Trophoblast cell (in vitro differentiated cells and primary cell): ENCODE measurements at regions not wholly inside any gene's neighbourhood (a gene's known extent, or its start where the extent isn't known, plus 50 kb on each side); places are given as distances from the start of the nearest gene placed in this dataset.
A peak's percentile ranks its signal among the peaks of the same experiment; 100 is the strongest.

ENCODE experiments used
- DNase-seq, 2 donors: peaks; one replicate each; pipeline ENCODE4 v3.0.0-alpha.2; 2016
- H2AFZ ChIP-seq: 2 replicates; pipeline ENCODE4 v1.6.1; 2013; ENCODE audit warnings: low read length, moderate library complexity, mild to moderate bottlenecking; ENCODE audit not compliant: insufficient read depth, poor library complexity
- H2AK5ac ChIP-seq: 2 replicates; pipeline ENCODE4 v1.6.1; 2013; ENCODE audit warnings: mild to moderate bottlenecking, low read length
- H2BK120ac ChIP-seq: 2 replicates; pipeline ENCODE4 v1.6.1; 2013; ENCODE audit warnings: low read length, mild to moderate bottlenecking, moderate library complexity; ENCODE audit not compliant: insufficient read depth, poor library complexity
- H2BK12ac ChIP-seq: 2 replicates; pipeline ENCODE4 v1.6.1; 2013; ENCODE audit warnings: mild to moderate bottlenecking, low read length, moderate library complexity
- H2BK5ac ChIP-seq: 2 replicates; pipeline ENCODE4 v1.6.1; 2013; ENCODE audit warnings: low read length, low read depth, moderate library complexity, mild to moderate bottlenecking; ENCODE audit not compliant: poor library complexity
- H3K14ac ChIP-seq: 2 replicates; pipeline ENCODE4 v1.6.1; 2013; ENCODE audit warnings: mild to moderate bottlenecking, low read length
- H3K18ac ChIP-seq: 2 replicates; pipeline ENCODE4 v1.6.1; 2013; ENCODE audit warnings: mild to moderate bottlenecking, low read length
- H3K23ac ChIP-seq: 2 replicates; pipeline ENCODE4 v1.6.1; 2013; ENCODE audit warnings: low read length
- H3K27ac ChIP-seq: 2 replicates; pipeline ENCODE4 v1.5.1; 2013; ENCODE audit warnings: low read depth, mild to moderate bottlenecking, inconsistent platforms, low read length, moderate library complexity
- H3K27me3 ChIP-seq: 2 replicates; pipeline ENCODE4 v1.6.1; 2013; ENCODE audit warnings: inconsistent platforms, mild to moderate bottlenecking, low read length, moderate library complexity; ENCODE audit not compliant: insufficient read depth
- H3K36me3 ChIP-seq, 2 experiments: 1 replicate in 1 of 2; 2 replicates in 1 of 2; pipeline ENCODE4 v1.6.1; 2013; ENCODE audit warnings: low read length in 2 of 2, mild to moderate bottlenecking in 2 of 2, moderate library complexity in 1 of 2; ENCODE audit not compliant: insufficient read depth in 2 of 2, control insufficient read depth in 1 of 2
- H3K4ac ChIP-seq: 2 replicates; pipeline ENCODE4 v1.6.1; 2013; ENCODE audit warnings: low read depth, mild to moderate bottlenecking, low read length, moderate library complexity
- H3K4me1 ChIP-seq, 2 experiments: 1 replicate in 1 of 2; 2 replicates in 1 of 2; pipeline ENCODE4 v1.6.1; 2013; ENCODE audit warnings: low read length in 2 of 2, mild to moderate bottlenecking in 2 of 2, moderate library complexity in 1 of 2; ENCODE audit not compliant: insufficient read depth in 2 of 2, control insufficient read depth in 1 of 2
- H3K4me2 ChIP-seq: 2 replicates; pipeline ENCODE4 v1.6.1; 2013; ENCODE audit warnings: inconsistent platforms, mild to moderate bottlenecking, low read length, moderate library complexity
- H3K4me3 ChIP-seq: 2 replicates; pipeline ENCODE4 v1.5.1; 2013; ENCODE audit warnings: mild to moderate bottlenecking, low read depth, low read length, inconsistent platforms
- H3K79me1 ChIP-seq: one replicate; pipeline ENCODE4 v1.6.1; 2013; ENCODE audit warnings: low read length
- H3K79me2 ChIP-seq: 2 replicates; pipeline ENCODE4 v1.6.1; 2013; ENCODE audit warnings: low read length, mild to moderate bottlenecking; ENCODE audit not compliant: control insufficient read depth, insufficient read depth, poor library complexity
- H3K9ac ChIP-seq: 2 replicates; pipeline ENCODE4 v1.6.1; 2013; ENCODE audit warnings: mild to moderate bottlenecking, low read length
- H3K9me3 ChIP-seq: 2 replicates; pipeline ENCODE4 v1.6.1; 2013; ENCODE audit warnings: low read depth, mild to moderate bottlenecking, control low read depth, inconsistent platforms, low read length; ENCODE audit not compliant: insufficient read depth
- H4K12ac ChIP-seq: 2 replicates; pipeline ENCODE4 v1.6.1; 2013; ENCODE audit warnings: low read depth, mild to moderate bottlenecking, low read length, moderate library complexity
- H4K8ac ChIP-seq: 2 replicates; pipeline ENCODE4 v1.6.1; 2013; ENCODE audit warnings: low read depth, mild to moderate bottlenecking, low read length, moderate library complexity
- H4K91ac ChIP-seq: one replicate; pipeline ENCODE4 v1.6.1; 2013; ENCODE audit warnings: low read depth, mild to moderate bottlenecking, low read length, moderate library complexity
- WGBS: extraction: QIAGEN DNeasy Blood & Tissue Kit; methylation state at CpG from one replicate; pipeline ENCODE4 v1.1.7; 2013; ENCODE audit warnings: missing lambda C conversion rate; ENCODE audit not compliant: insufficient read length, insufficient coverage; ENCODE audit errors: extremely low coverage; 5-methylcytosine and 5-hydroxymethylcytosine counted together

DNA sequence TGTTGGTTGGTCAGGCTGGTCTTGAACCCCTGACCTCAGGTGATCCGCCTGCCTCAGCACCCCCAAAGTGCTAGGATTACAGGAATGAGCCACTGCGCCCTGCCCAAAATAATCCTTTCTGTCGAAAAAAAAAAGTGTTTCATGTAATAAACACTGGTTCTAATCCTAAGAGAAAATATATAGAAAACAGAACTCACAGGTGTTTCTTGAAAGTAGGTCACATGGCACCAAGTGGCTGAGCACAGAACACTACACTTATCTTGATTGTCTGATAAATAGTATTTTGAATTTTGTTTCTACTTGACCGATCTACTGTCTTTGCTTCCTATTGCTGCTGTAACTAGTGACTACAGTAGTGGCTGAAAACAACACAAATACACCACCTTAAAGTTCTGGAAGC lies 87.6 kb upstream of the SOD1 start:
- no peaks in the 10 kb centered on the region for H3K4me1 ChIP-seq
- H3K4me3 ChIP-seq, result no peak overlapping the region
- H2AK5ac ChIP-seq, result no peak overlapping the region
- H3K14ac ChIP-seq, result no peak overlapping the region
- DNase-seq, result no peak
- H3K9me3 ChIP-seq, result no peaks in the 10 kb centered on the region
- H2BK12ac ChIP-seq, result no peak overlapping the region
- H3K18ac ChIP-seq, result no peak overlapping the region
- H2AFZ ChIP-seq, result no peak overlapping the region
- H4K12ac ChIP-seq, result no peak overlapping the region
- no peak overlapping the region for H2BK120ac ChIP-seq
- H3K23ac ChIP-seq, result no peak overlapping the region
- no peak overlapping the region for H2BK5ac ChIP-seq
- no peaks in the 10 kb centered on the region for H3K36me3 ChIP-seq
- WGBS, result no CpG with 5 or more reads among the region's 4 CpGs
- no peak overlapping the region for H3K27ac ChIP-seq
- H3K4me2 ChIP-seq, result no peak overlapping the region
- H3K27me3 ChIP-seq, result no peaks in the 10 kb centered on the region
- H3K9ac ChIP-seq, result no peak overlapping the region
- no peak overlapping the region for H4K91ac ChIP-seq
- H4K8ac ChIP-seq, result no peak overlapping the region
- H3K79me2 ChIP-seq, result no peaks in the 10 kb centered on the region
- no peak overlapping the region for H3K4ac ChIP-seq
- no peaks in the 10 kb centered on the region for H3K79me1 ChIP-seq

DNA sequence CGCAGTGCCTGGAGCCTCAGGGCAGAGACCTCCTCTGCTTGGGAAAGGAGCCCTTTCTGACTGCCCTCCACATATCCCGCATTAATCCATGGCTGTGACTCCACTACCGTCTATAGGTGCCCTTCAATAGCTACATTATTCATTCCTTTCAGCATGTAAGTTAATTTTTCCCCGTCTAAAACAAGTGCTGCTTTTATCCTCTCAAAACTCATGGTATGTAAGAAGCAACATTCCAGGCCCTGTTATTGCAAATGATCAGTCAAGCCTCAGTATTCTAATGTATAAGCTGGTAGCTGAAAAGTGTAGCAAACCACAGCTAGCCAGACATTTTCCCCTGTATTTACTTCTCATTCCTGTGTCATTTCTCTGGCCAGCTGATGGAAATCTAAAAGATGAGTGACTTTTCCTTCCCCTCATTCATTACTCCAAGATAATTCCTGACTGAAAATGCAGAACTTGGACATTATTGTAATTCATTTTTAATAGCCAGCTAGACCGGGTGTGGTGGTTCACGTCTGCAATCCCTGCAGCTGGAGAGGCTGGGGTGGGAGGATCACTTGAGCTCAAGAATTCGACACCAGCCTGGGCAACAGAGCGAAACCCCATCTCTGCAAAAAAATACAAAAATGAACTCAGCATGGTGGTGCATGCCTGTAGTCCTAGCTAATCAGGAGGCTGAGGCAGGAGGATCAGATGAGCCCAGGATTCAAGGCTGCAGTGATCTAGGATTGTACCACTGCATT lies 88.5 kb upstream of the SOD1 start:
- H3K9ac ChIP-seq, result no peak overlapping the region
- no peak overlapping the region for H2BK120ac ChIP-seq
- no peaks in the 10 kb centered on the region for H3K79me2 ChIP-seq
- no peaks in the 10 kb centered on the region for H3K27me3 ChIP-seq
- H3K36me3 ChIP-seq, result no peaks in the 10 kb centered on the region
- H3K14ac ChIP-seq, result no peak overlapping the region
- no peak overlapping the region for H2BK12ac ChIP-seq
- no peaks in the 10 kb centered on the region for H3K9me3 ChIP-seq
- H3K4ac ChIP-seq, result no peak overlapping the region
- no peak overlapping the region for H4K12ac ChIP-seq
- no peak overlapping the region for H2AK5ac ChIP-seq
- no peaks in the 10 kb centered on the region for H3K4me1 ChIP-seq
- H4K8ac ChIP-seq, result no peak overlapping the region
- no peak overlapping the region for H3K4me2 ChIP-seq
- H3K79me1 ChIP-seq, result no peaks in the 10 kb centered on the region
- H3K23ac ChIP-seq, result no peak overlapping the region
- no peak overlapping the region for H3K18ac ChIP-seq
- no peak overlapping the region for H4K91ac ChIP-seq
- no peak overlapping the region for H3K27ac ChIP-seq
- WGBS, result no CpG with 5 or more reads among the region's 8 CpGs
- H2AFZ ChIP-seq, result no peak overlapping the region
- DNase-seq, result peak; percentile 74 to 86
- H2BK5ac ChIP-seq, result no peak overlapping the region
- H3K4me3 ChIP-seq, result no peak overlapping the region

DNA sequence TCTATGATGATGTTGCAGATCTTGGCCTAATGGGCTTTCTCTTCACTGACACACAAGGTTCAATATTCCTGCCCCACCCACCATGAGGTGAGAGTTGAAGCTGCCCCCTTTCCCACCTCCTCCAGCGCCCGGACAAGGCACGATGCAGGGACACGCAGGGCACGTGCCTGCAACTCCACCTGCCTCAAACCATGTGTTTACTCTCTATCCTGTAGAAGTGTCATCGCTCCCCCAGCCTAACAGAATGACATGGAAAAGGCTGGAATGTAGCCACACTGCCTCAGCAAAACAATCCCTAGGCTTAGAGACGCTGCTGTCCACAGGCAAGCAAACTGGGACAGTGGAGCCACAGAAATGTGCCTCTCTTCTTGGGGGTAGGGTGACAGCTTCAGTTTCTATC lies 92.9 kb upstream of the SOD1 start:
- no CpG with 5 or more reads among the region's 7 CpGs for WGBS
- no peak overlapping the region for H3K4ac ChIP-seq

DNA sequence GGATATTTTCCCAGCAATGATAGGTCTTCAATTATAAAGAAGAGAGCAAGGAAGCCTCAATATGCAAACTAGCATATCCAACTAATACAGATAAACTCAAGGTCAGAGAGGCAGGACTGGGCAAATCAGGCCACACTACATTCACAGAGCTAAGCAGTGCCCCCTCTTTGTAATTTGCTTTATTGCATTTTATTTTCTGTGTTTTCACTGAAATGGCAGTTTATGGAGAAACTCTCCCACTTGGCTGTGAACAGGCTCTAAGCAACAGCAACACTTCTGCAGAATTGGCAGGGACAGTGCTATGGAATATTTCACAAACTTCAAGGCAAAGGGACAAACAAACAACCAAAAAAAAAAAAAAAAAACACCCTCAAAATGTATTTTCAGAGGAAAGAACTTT lies 93.4 kb upstream of the SOD1 start:
- H2BK12ac ChIP-seq, result no peak overlapping the region
- no peaks in the 10 kb centered on the region for H3K79me2 ChIP-seq
- no peak overlapping the region for H3K4me2 ChIP-seq
- H3K18ac ChIP-seq, result no peak overlapping the region
- no peak overlapping the region for H4K91ac ChIP-seq
- no peak overlapping the region for H3K27ac ChIP-seq
- H2AK5ac ChIP-seq, result no peak overlapping the region
- H2AFZ ChIP-seq, result no peak overlapping the region
- no peaks in the 10 kb centered on the region for H3K9me3 ChIP-seq
- no peak overlapping the region for H2BK120ac ChIP-seq
- no peaks in the 10 kb centered on the region for H3K79me1 ChIP-seq
- H3K4me3 ChIP-seq, result no peak overlapping the region
- H3K36me3 ChIP-seq, result no peaks in the 10 kb centered on the region
- no peaks in the 10 kb centered on the region for H3K27me3 ChIP-seq
- no peak overlapping the region for H3K9ac ChIP-seq
- H3K23ac ChIP-seq, result no peak overlapping the region
- H4K8ac ChIP-seq, result no peak overlapping the region
- DNase-seq, result no peak
- H3K4ac ChIP-seq, result no peak overlapping the region
- H4K12ac ChIP-seq, result no peak overlapping the region
- H3K14ac ChIP-seq, result no peak overlapping the region
- no peaks in the 10 kb centered on the region for H3K4me1 ChIP-seq
- H2BK5ac ChIP-seq, result no peak overlapping the region

More for the DNA sequence above, 92.9 kb upstream of the SOD1 start:
- H3K9me3 ChIP-seq, result no peaks in the 10 kb centered on the region
- H3K27me3 ChIP-seq, result no peaks in the 10 kb centered on the region
- no peak overlapping the region for H2BK12ac ChIP-seq
- no peak overlapping the region for H4K91ac ChIP-seq
- no peak overlapping the region for H3K18ac ChIP-seq
- H4K8ac ChIP-seq, result no peak overlapping the region
- H2AFZ ChIP-seq, result no peak overlapping the region
- H4K12ac ChIP-seq, result no peak overlapping the region
- no peak overlapping the region for H3K4me2 ChIP-seq
- DNase-seq, result peak; percentile 36 to 69
- no peak overlapping the region for H2BK5ac ChIP-seq
- H3K23ac ChIP-seq, result no peak overlapping the region
- H3K4me1 ChIP-seq, result no peaks in the 10 kb centered on the region
- no peak overlapping the region for H3K27ac ChIP-seq
- no peaks in the 10 kb centered on the region for H3K79me1 ChIP-seq
- H2BK120ac ChIP-seq, result no peak overlapping the region
- H3K79me2 ChIP-seq, result no peaks in the 10 kb centered on the region
- no peak overlapping the region for H3K9ac ChIP-seq
- H3K36me3 ChIP-seq, result no peaks in the 10 kb centered on the region
- no peak overlapping the region for H3K4me3 ChIP-seq
- no peak overlapping the region for H2AK5ac ChIP-seq
- H3K14ac ChIP-seq, result no peak overlapping the region
